NCI-H2171 treated with DMSO at 0.1 percent for 48 hours (cell line): ENCODE measurements at regions not wholly inside any gene's neighbourhood (a gene's known extent, or its start where the extent isn't known, plus 50 kb on each side); places are given as distances from the start of the nearest gene placed in this dataset.
A peak's percentile ranks its signal among the peaks of the same experiment; 100 is the strongest.

Experiments used
- DNase-seq: peaks from one replicate; lab custom pipeline; 2025; lab: John Stamatoyannopoulos, UW

- DNase-seq: no peak
Measured at GRCh38 chr10:60728056-60728455, 50.2 kb upstream of the CDK1 start.

GRCh38 chr10:60726257-60726656 lies 52.0 kb upstream of the CDK1 start:
- no peak for DNase-seq

GRCh38 chr10:60722623-60723022 lies 55.7 kb upstream of the CDK1 start:
- DNase-seq: no peak

GRCh38 chr10:60719721-60720120 lies 58.6 kb upstream of the CDK1 start:
- DNase-seq: no peak

GRCh38 chr10:60718886-60719285 lies 59.4 kb upstream of the CDK1 start:
- DNase-seq: no peak

- DNase-seq: peak; percentile 4
Measured at GRCh38 chr10:60717852-60718251, 60.4 kb upstream of the CDK1 start.

GRCh38 chr10:60714233-60714632 lies 64.0 kb upstream of the CDK1 start:
- DNase-seq: no peak

- no peak for DNase-seq
Measured at GRCh38 chr10:60711496-60711895, 66.8 kb upstream of the CDK1 start.

GRCh38 chr10:60710041-60710440 lies 68.2 kb upstream of the CDK1 start:
- DNase-seq: no peak

- DNase-seq: no peak
Measured at GRCh38 chr10:60708666-60709065, 69.6 kb upstream of the CDK1 start.

GRCh38 chr10:60707841-60708240 lies 70.4 kb upstream of the CDK1 start:
- no peak for DNase-seq

- DNase-seq: no peak
Measured at GRCh38 chr10:60706146-60706545, 72.1 kb upstream of the CDK1 start.

- DNase-seq: no peak
Measured at GRCh38 chr10:60705376-60705775, 72.9 kb upstream of the CDK1 start.

GRCh38 chr10:60704471-60704870 lies 73.8 kb upstream of the CDK1 start:
- peak; percentile 28 for DNase-seq

GRCh38 chr10:60703266-60704041 lies 74.8 kb upstream of the CDK1 start:
- no peak for DNase-seq

- DNase-seq: no peak
Measured at GRCh38 chr10:60687679-60688078, 90.6 kb upstream of the CDK1 start.

- DNase-seq: no peak
Measured at GRCh38 chr10:60684091-60684490, 94.2 kb upstream of the CDK1 start.

- DNase-seq: no peak
Measured at GRCh38 chr10:60681103-60681502, 97.2 kb upstream of the CDK1 start.

- DNase-seq: no peak
Measured at GRCh38 chr10:60679388-60679990, 98.8 kb upstream of the CDK1 start.

GRCh38 chr10:60678978-60679377 lies 99.3 kb upstream of the CDK1 start:
- DNase-seq: no peak

- DNase-seq: no peak
Measured at GRCh38 chr10:60677531-60678129, 100.6 kb upstream of the CDK1 start.

- DNase-seq: no peak
Measured at GRCh38 chr10:60675236-60675635, 103.0 kb upstream of the CDK1 start.

- no peak for DNase-seq
Measured at GRCh38 chr10:60669501-60669900, 108.8 kb upstream of the CDK1 start.
